IMR-90 (cell line): ENCODE measurements at regions not wholly inside any gene's neighbourhood (a gene's known extent, or its start where the extent isn't known, plus 50 kb on each side); places are given as distances from the start of the nearest gene placed in this dataset.
A peak's percentile ranks its signal among the peaks of the same experiment; 100 is the strongest.

Experiments used
- ATAC-seq: fragments of 200-7000 bp; cut with Tn5 transposase; 2 replicates; pipeline ENCODE4 v1.9.1; 2020; ENCODE audit warnings: low read depth, mild to moderate bottlenecking, moderate library complexity
- BruUV-seq: library from RNA; stranded (reverse); fragments of 400-500 nt; replicated peaks from 2 replicates; lab custom pipeline; 2021; lab: Mats Ljungman, UMichigan
- CTCF ChIA-PET: fragments of 300-600 bp; formaldehyde crosslinking; extraction: SDS; loops from one replicate; lab custom pipeline; 2021; ENCODE audit warnings: antibody characterized with exemption; lab: Yijun Ruan, JAX
- POLR2A ChIA-PET: fragments of 300-600 bp; sonication (Branson Sonifier 250); formaldehyde crosslinking; loops from one replicate; lab custom pipeline; 2022; ENCODE audit warnings: antibody characterized with exemption; ENCODE audit not compliant: unreplicated experiment; lab: Charles Lee
- DNase-seq: peaks from one replicate; pipeline ENCODE4 v3.0.0; 2013
- H2AFZ ChIP-seq: replicated peaks from 2 replicates; pipeline ENCODE3; 2013; ENCODE audit warnings: low read length, mild to moderate bottlenecking; ENCODE audit not compliant: poor library complexity
- H2AK5ac ChIP-seq: 2 replicates; pipeline ENCODE4 v1.6.1; 2013; ENCODE audit warnings: low read depth, low read length, inconsistent platforms
- H2AK9ac ChIP-seq: replicated peaks from 2 replicates; pipeline ENCODE3; 2013; ENCODE audit warnings: mild to moderate bottlenecking, low read depth, low read length, moderate library complexity; ENCODE audit not compliant: poor library complexity
- H2BK120ac ChIP-seq: 2 replicates; pipeline ENCODE4 v1.6.1; 2013; ENCODE audit warnings: low read depth, low read length, inconsistent platforms
- H2BK15ac ChIP-seq: 3 replicates; pipeline ENCODE4 v1.6.1; 2013; ENCODE audit warnings: low read depth, low read length, inconsistent platforms
- H2BK20ac ChIP-seq: 2 replicates; pipeline ENCODE4 v1.6.1; 2013; ENCODE audit warnings: low read depth, mild to moderate bottlenecking, inconsistent platforms, low read length, moderate library complexity
- H2BK5ac ChIP-seq: 2 replicates; pipeline ENCODE4 v1.6.1; 2013; ENCODE audit warnings: mild to moderate bottlenecking, low read depth, low read length, inconsistent platforms; ENCODE audit not compliant: poor library complexity, severe bottlenecking
- H3K14ac ChIP-seq: replicated peaks from 2 replicates; pipeline ENCODE4 v1.6.1; 2013; ENCODE audit warnings: low read depth, low read length, inconsistent platforms
- H3K18ac ChIP-seq: 2 replicates; pipeline ENCODE4 v1.6.1; 2013; ENCODE audit warnings: low read depth, low read length, control low read depth
- H3K23ac ChIP-seq: 2 replicates; pipeline ENCODE4 v1.6.1; 2013; ENCODE audit warnings: low read depth, low read length, inconsistent platforms
- H3K27ac ChIP-seq: 2 replicates; pipeline ENCODE4 v1.5.1; 2013; ENCODE audit warnings: mild to moderate bottlenecking, control low read depth, low read length; ENCODE audit not compliant: insufficient read depth
- H3K27me3 ChIP-seq: 2 replicates; pipeline ENCODE4 v1.6.1; 2013; ENCODE audit warnings: low read length; ENCODE audit not compliant: control insufficient read depth, insufficient read depth
- H3K36me3 ChIP-seq: 2 replicates; pipeline ENCODE4 v1.6.1; 2013; ENCODE audit warnings: low read length, mixed read lengths; ENCODE audit not compliant: control insufficient read depth, insufficient read depth
- H3K4ac ChIP-seq: 2 replicates; pipeline ENCODE4 v1.6.1; 2013; ENCODE audit warnings: low read depth, low read length, inconsistent platforms
- H3K4me1 ChIP-seq: 2 replicates; pipeline ENCODE4 v1.6.1; 2013; ENCODE audit warnings: low read length, mixed read lengths; ENCODE audit not compliant: control insufficient read depth, insufficient read depth
- H3K4me2 ChIP-seq: 2 replicates; pipeline ENCODE4 v1.6.1; 2013; ENCODE audit warnings: low read depth, mild to moderate bottlenecking, control low read depth, low read length, moderate library complexity
- H3K4me3 ChIP-seq: 2 replicates; pipeline ENCODE4 v1.5.1; 2013; ENCODE audit warnings: low read depth, mild to moderate bottlenecking, control low read depth, low read length, moderate library complexity; ENCODE audit not compliant: insufficient read depth
- H3K56ac ChIP-seq: 2 replicates; pipeline ENCODE4 v1.6.1; 2013; ENCODE audit warnings: low read length, inconsistent platforms; ENCODE audit not compliant: insufficient read depth; ENCODE audit errors: extremely low read depth
- H3K79me1 ChIP-seq, 2 experiments: 2 replicates each; pipeline ENCODE4 v1.6.1; 2013; ENCODE audit warnings: low read length in 2 of 2, inconsistent platforms in 1 of 2, low read depth in 1 of 2
- H3K9ac ChIP-seq: 2 replicates; pipeline ENCODE4 v1.6.1; 2013; ENCODE audit warnings: low read depth, low read length, control low read depth
- H3K9me1 ChIP-seq: 2 replicates; pipeline ENCODE4 v1.6.1; 2013; ENCODE audit warnings: low read length, inconsistent platforms; ENCODE audit not compliant: insufficient read depth
- H3K9me3 ChIP-seq: 2 replicates; pipeline ENCODE4 v1.6.1; 2013; ENCODE audit warnings: low read length; ENCODE audit not compliant: control insufficient read depth, insufficient read depth
- H4K20me1 ChIP-seq: 2 replicates; pipeline ENCODE4 v1.6.1; 2013; ENCODE audit warnings: low read length, inconsistent platforms; ENCODE audit not compliant: insufficient read depth
- H4K5ac ChIP-seq: 2 replicates; pipeline ENCODE4 v1.6.1; 2013; ENCODE audit warnings: mild to moderate bottlenecking, low read depth, low read length, control low read depth
- H4K8ac ChIP-seq, 2 experiments: 2 replicates each; pipeline ENCODE4 v1.6.1; 2013; ENCODE audit warnings: low read depth in 2 of 2, low read length in 2 of 2, control low read depth in 1 of 2, inconsistent platforms in 1 of 2
- H4K91ac ChIP-seq: 2 replicates; pipeline ENCODE4 v1.6.1; 2013; ENCODE audit warnings: low read depth, low read length, inconsistent platforms; ENCODE audit not compliant: insufficient read depth
- BHLHE40 ChIP-seq: fragments of 150-350 bp; IDR thresholded peaks from 2 replicates; pipeline ENCODE4 v1.6.1; 2016; ENCODE audit warnings: mild to moderate bottlenecking, low read depth, low read length
- CEBPB ChIP-seq: IDR thresholded peaks from 2 replicates; pipeline ENCODE4 v1.6.1; 2012; ENCODE audit warnings: low read depth, low read length, improper control_type of control experiment
- CHD1 ChIP-seq: IDR thresholded peaks from 2 replicates; pipeline ENCODE4 v1.6.1; 2012; ENCODE audit warnings: low read depth, low read length, improper control_type of control experiment
- CTCF ChIP-seq: conservative IDR thresholded peaks from 2 replicates; pipeline ENCODE4 v1.5.1; 2012; ENCODE audit warnings: mild to moderate bottlenecking, low read depth, low read length, improper control_type of control experiment
- FOS ChIP-seq: fragments of 150-350 bp; IDR thresholded peaks from 2 replicates; pipeline ENCODE4 v1.6.1; 2016; ENCODE audit warnings: low read depth, low read length
- MAZ ChIP-seq: IDR thresholded peaks from 2 replicates; pipeline ENCODE4 v1.6.1; 2012; ENCODE audit warnings: low read depth, mild to moderate bottlenecking, low read length, improper control_type of control experiment, moderate library complexity, borderline replicate concordance
- MXI1 ChIP-seq: IDR thresholded peaks from 2 replicates; pipeline ENCODE4 v1.6.1; 2012; ENCODE audit warnings: low read depth, mild to moderate bottlenecking, low read length, moderate library complexity, borderline replicate concordance
- POLR2A ChIP-seq: IDR thresholded peaks from 2 replicates; pipeline ENCODE4 v1.6.1; 2012; ENCODE audit warnings: mild to moderate bottlenecking, low read depth, low read length
- RFX5 ChIP-seq: IDR thresholded peaks from 2 replicates; pipeline ENCODE4 v1.8.0; 2012; ENCODE audit warnings: low read depth, mild to moderate bottlenecking, low read length, moderate library complexity
- SMC3 ChIP-seq: fragments of 150-350 bp; IDR thresholded peaks from 2 replicates; pipeline ENCODE4 v1.6.1; 2016; ENCODE audit warnings: low read depth, mild to moderate bottlenecking, antibody characterized with exemption, low read length, moderate library complexity
- USF2 ChIP-seq: fragments of 150-350 bp; IDR thresholded peaks from 2 replicates; pipeline ENCODE4 v1.6.1; 2017; ENCODE audit warnings: mild to moderate bottlenecking, antibody characterized with exemption, low read length, low read depth
- WGBS, 2 experiments: methylation state at CpG; one replicate each; pipeline versions ENCODE4 v1.1.5 to v1.1.7; 2013; ENCODE audit warnings: missing lambda C conversion rate in 2 of 2; ENCODE audit not compliant: insufficient read length in 1 of 2; ENCODE audit errors: extremely low coverage in 2 of 2; 5-methylcytosine and 5-hydroxymethylcytosine counted together
- dilution Hi-C: fragments of 300-500 bp; cut with HindIII; formaldehyde crosslinking; loops from one replicate; pipeline ENCODE4 v1.14.3; 2018; ENCODE audit warnings: low sequenced_read_pairs; ENCODE audit not compliant: unreplicated experiment
- in situ Hi-C: fragments of 300-500 bp; cut with MboI; formaldehyde crosslinking; loops from 3 replicates; pipeline ENCODE4 v1.14.3; 2019; ENCODE audit warnings: low sequenced_read_pairs, inconsistent platforms, mixed read lengths
- intact Hi-C: fragments of 100-400 bp; cut with micrococcal nuclease; formaldehyde crosslinking; loops from 2 replicates; pipeline ENCODE4 v1.10.0; 2022

GRCh38 chr7:17660116-17660515, 280.2 kb downstream of the SNX13 start:
- H4K5ac ChIP-seq: peak overlapping the region; percentile 54; the same call in 1 of the 2 replicates
- no peak overlapping the region for H3K23ac ChIP-seq
- H3K27ac ChIP-seq: peak overlapping the region; percentile 58; the same call in 1 of the 2 replicates
- no peaks in the 10 kb centered on the region for H4K20me1 ChIP-seq
- in situ Hi-C loops (no loop called here), dilution Hi-C loops (no loop called here), intact Hi-C loops (no loop called here)
- BruUV-seq: no TSS peak
- peak overlapping the region; percentile 73 for H3K4ac ChIP-seq
- H2BK120ac ChIP-seq: peak overlapping the region; percentile 76
- peak overlapping the region; percentile 66; the same call in 1 of the 2 replicates for H2BK20ac ChIP-seq
- H3K4me2 ChIP-seq: peak overlapping the region; percentile 48; the same call in 1 of the 2 replicates
- H2BK5ac ChIP-seq: peak overlapping the region; percentile 87
- H3K9ac ChIP-seq: no peak overlapping the region; the same call in 1 of the 2 replicates
- peak overlapping the region; percentile 90; the same call in 1 of the 2 replicates for H3K18ac ChIP-seq
- H3K14ac ChIP-seq: peak overlapping the region; percentile 65; the same call in 1 of the 2 replicates
- H3K56ac ChIP-seq: no peak overlapping the region
- H4K8ac ChIP-seq: peak overlapping the region; percentile 15 to 76; a peak in 1 of 4 replicates
- H2BK15ac ChIP-seq: peak overlapping the region; percentile 82; the same call in 2 of the 3 replicates
- H3K79me1 ChIP-seq: no peaks in the 10 kb centered on the region
- H3K4me3 ChIP-seq: no peak overlapping the region
- H2AFZ ChIP-seq: no peak overlapping the region
- peaks cover 16% of the 10 kb centered on the region for H3K4me1 ChIP-seq
- peak overlapping the region; percentile 74; the same call in 1 of the 2 replicates for H4K91ac ChIP-seq
- no peaks in the 10 kb centered on the region for H3K36me3 ChIP-seq
- no peaks in the 10 kb centered on the region for H3K27me3 ChIP-seq
- H3K9me3 ChIP-seq: no peaks in the 10 kb centered on the region
- WGBS, 2 experiments: no CpG with 5 or more reads among the region's 1 CpG
- CTCF ChIA-PET: interaction anchor here (0.6 kb wide), 1 partner anchor 677 kb away, joined by 5 read pairs; no protein-coding TSS in a partner anchor
- H2AK9ac ChIP-seq: no peak overlapping the region
- POLR2A ChIA-PET: no interaction called here
- H3K9me1 ChIP-seq: peaks cover 11% of the 10 kb centered on the region
- 0 out of 2 replicates have a peak overlapping the region, but pooled peaks have one; percentile 34 for H2AK5ac ChIP-seq
- ATAC-seq: peak; percentile 44
- TF ChIP-seq POLR2A (no peak), SMC3 (no peak), MAZ (no peak), MXI1 (no peak), BHLHE40 (no peak; the same call in 1 of the 2 replicates), FOS (peak; percentile 39; the same call in 1 of the 2 replicates), CTCF (no peak), RFX5 (no peak), CEBPB (peak; percentile 97), USF2 (no peak), CHD1 (no peak)
- DNase-seq: peak; percentile 89
